HepG2 (cell line): ENCODE measurements at regions not wholly inside any gene's neighbourhood (a gene's known extent, or its start where the extent isn't known, plus 50 kb on each side); places are given as distances from the start of the nearest gene placed in this dataset.

ENCODE experiments used
- ATAC-seq: fragments of 200-7000 bp; cut with Tn5 transposase; 3 replicates; pipeline ENCODE4 v1.9.1; 2020; ENCODE audit warnings: mild to moderate bottlenecking, moderate library complexity
- BruUV-seq: library from RNA; stranded (reverse); fragments of 400-500 nt; replicated peaks from 2 replicates; lab custom pipeline; 2021; lab: Mats Ljungman, UMichigan
- CTCF ChIA-PET: fragments of 300-600 bp; formaldehyde crosslinking; extraction: SDS; loops from one replicate; lab custom pipeline; 2021; ENCODE audit warnings: low total read pairs, inconsistent platforms, low intra/inter-chr PET ratio; lab: Yijun Ruan, JAX
- POLR2A ChIA-PET: fragments of 350-600 bp; sonication (Branson Sonifier 250); formaldehyde crosslinking; loops from one replicate; lab custom pipeline; 2020; ENCODE audit warnings: antibody characterized with exemption, inconsistent platforms; lab: Yijun Ruan, JAX
- DNase-seq: peaks from one replicate; pipeline ENCODE4 v3.0.0-alpha.2; 2015; ENCODE audit warnings: low spot score
- FAIRE-seq: peaks from 3 replicates; lab custom pipeline; 2011; peaks lifted over from hg19 to GRCh38; lab: Jason Lieb, UNC
- H2AFZ ChIP-seq: one replicate; pipeline ENCODE4 v1.6.1; 2011; ENCODE audit warnings: low read length, inconsistent platforms
- H3K27ac ChIP-seq: fragments of 300-600 bp; 3 replicates; pipeline ENCODE4 v1.8.0; 2011; ENCODE audit warnings: mixed run types, mild to moderate bottlenecking, mixed read lengths, low read length, inconsistent platforms; ENCODE audit not compliant: insufficient read depth; ENCODE audit errors: extremely low read length
- H3K27me3 ChIP-seq, 2 experiments: fragments of 200-600 bp in 1 of 2; 2 replicates in 1 of 2; 3 replicates in 1 of 2; pipeline versions ENCODE4 v1.6.0 to v1.8.0; 2011; ENCODE audit warnings: low read length in 2 of 2, mild to moderate bottlenecking in 2 of 2, moderate library complexity in 2 of 2, inconsistent platforms in 1 of 2; ENCODE audit not compliant: insufficient read depth in 2 of 2, control insufficient read depth in 1 of 2
- H3K36me3 ChIP-seq, 2 experiments: fragments of 200-600 bp in 1 of 2; replicated peaks in 1 of 2; 2 replicates in 1 of 2; 3 replicates in 1 of 2; pipeline versions ENCODE4 v1.5.1 to v1.8.0; 2011; ENCODE audit warnings: low read length in 2 of 2, inconsistent platforms in 1 of 2; ENCODE audit not compliant: insufficient read depth in 2 of 2, control insufficient read depth in 1 of 2
- H3K4me1 ChIP-seq: 2 replicates; pipeline ENCODE4 v1.5.1; 2012; ENCODE audit warnings: low read length, inconsistent platforms; ENCODE audit not compliant: insufficient read depth
- H3K4me2 ChIP-seq: 2 replicates; pipeline ENCODE4 v1.6.0; 2011; ENCODE audit warnings: low read depth, low read length, inconsistent platforms
- H3K4me3 ChIP-seq, 3 experiments: fragments of 200-600 bp in 1 of 3; sonication (generic), shearing (Covaris generic) in 1 of 3; replicated peaks in 1 of 3; 2 replicates each; pipeline ENCODE4 v1.5.1; 2011 to 2016; ENCODE audit warnings: low read length in 3 of 3, inconsistent platforms in 2 of 3, low read depth in 2 of 3, mild to moderate bottlenecking in 2 of 3, control low read depth in 1 of 3, mixed read lengths in 1 of 3; ENCODE audit not compliant: insufficient read depth in 1 of 3
- H3K79me2 ChIP-seq: one replicate; pipeline ENCODE4 v1.6.1; 2011; ENCODE audit warnings: low read length, inconsistent platforms; ENCODE audit not compliant: insufficient read depth
- H3K9ac ChIP-seq: 2 replicates; pipeline ENCODE4 v1.6.0; 2011; ENCODE audit warnings: mild to moderate bottlenecking, low read depth, low read length, inconsistent platforms; ENCODE audit not compliant: insufficient read depth
- H3K9me3 ChIP-seq: 2 replicates; pipeline ENCODE4 v1.5.1; 2012; ENCODE audit warnings: mild to moderate bottlenecking, low read length
- H4K20me1 ChIP-seq: 2 replicates; pipeline ENCODE4 v1.6.0; 2011; ENCODE audit warnings: inconsistent platforms, mild to moderate bottlenecking, low read length, moderate library complexity; ENCODE audit not compliant: insufficient read depth
- FOSL2 ChIP-seq: sonication (generic); formaldehyde crosslinking; IDR thresholded peaks from 2 replicates; pipeline ENCODE4 v1.4.0; 2020; ENCODE audit warnings: missing genetic modification reagents
- HHEX ChIP-seq: IDR thresholded peaks from 2 replicates; pipeline ENCODE4 v1.6.1; 2016; ENCODE audit warnings: control low read depth
- IRF1 ChIP-seq: sonication (generic); formaldehyde crosslinking; IDR thresholded peaks from 2 replicates; pipeline ENCODE4 v1.4.0; 2020; ENCODE audit warnings: low read depth, mild to moderate bottlenecking, missing genetic modification reagents
- KMT2A ChIP-seq: sonication (generic); formaldehyde crosslinking; IDR thresholded peaks from 2 replicates; pipeline ENCODE4 v1.4.0; 2020; ENCODE audit warnings: missing genetic modification reagents
- RXRA ChIP-seq: sonication (generic); formaldehyde crosslinking; IDR thresholded peaks from 2 replicates; pipeline ENCODE4 v1.5.1; 2020; ENCODE audit warnings: missing genetic modification reagents
- SSRP1 ChIP-seq: IDR thresholded peaks from 2 replicates; pipeline ENCODE4 v1.6.1; 2016; ENCODE audit warnings: control low read depth
- TARDBP ChIP-seq: sonication (generic); formaldehyde crosslinking; IDR thresholded peaks from 2 replicates; pipeline ENCODE4 v1.8.0; 2022; ENCODE audit warnings: mild to moderate bottlenecking, missing genetic modification reagents
- TCF7 ChIP-seq: sonication (generic); IDR thresholded peaks from 2 replicates; pipeline ENCODE4 v1.6.1; 2016; ENCODE audit warnings: antibody characterized with exemption, low read depth
- ZKSCAN1 ChIP-seq: fragments of 150-350 bp; IDR thresholded peaks from 2 replicates; pipeline ENCODE4 v1.6.1; 2014; ENCODE audit warnings: low read length
- ZNF136 ChIP-seq: sonication (generic); formaldehyde crosslinking; IDR thresholded peaks from 2 replicates; pipeline ENCODE4 v1.8.1; 2022; ENCODE audit warnings: low read depth, mild to moderate bottlenecking, moderate library complexity, missing genetic modification reagents
- ZNF720 ChIP-seq: sonication (generic); formaldehyde crosslinking; IDR thresholded peaks from 2 replicates; pipeline ENCODE4 v1.4.0; 2020; ENCODE audit warnings: missing genetic modification reagents
- ZSCAN30 ChIP-seq: sonication (generic); formaldehyde crosslinking; IDR thresholded peaks from 2 replicates; pipeline ENCODE4 v1.5.0; 2020; ENCODE audit warnings: mild to moderate bottlenecking, missing genetic modification reagents
- WGBS: methylation state at CpG from one replicate; pipeline ENCODE4 v1.1.6; 2017; ENCODE audit warnings: low lambda C conversion rate; 5-methylcytosine and 5-hydroxymethylcytosine counted together
- in situ Hi-C: cut with HindIII; loops from 2 replicates; pipeline ENCODE4 v1.10.0; 2017; ENCODE audit warnings: low pct_unique_long_range_greater_than_20kb; ENCODE audit not compliant: extremely low pct_ligation_motif_present
- intact Hi-C: fragments of 100-400 bp; cut with micrococcal nuclease; formaldehyde crosslinking; loops from one replicate; pipeline ENCODE4 v1.10.0; 2022; ENCODE audit not compliant: unreplicated experiment

GRCh38 chr16:54424043-54424451 is 137.5 kb upstream of the IRX3 start:
- Histone ChIP-seq H3K27me3 (peaks cover 2 to 41% of the 10 kb centered on the region in 2 experiments; a peak in 2 of 5 replicates), H3K9me3 (no peaks in the 10 kb centered on the region), H3K36me3 (no peaks in the 10 kb centered on the region), H3K4me3 (no peak overlapping the region), H3K4me2 (no peak overlapping the region; the same call in 1 of the 2 replicates), H3K79me2 (no peaks in the 10 kb centered on the region), H4K20me1 (no peaks in the 10 kb centered on the region), H3K9ac (no peak overlapping the region), H3K27ac (no peak overlapping the region), H2AFZ (no peak overlapping the region), H3K4me1 (peaks cover 27% of the 10 kb centered on the region)
- in situ Hi-C loops: no loop called here
- ATAC-seq (no peak), DNase-seq (no peak), FAIRE-seq (no peak)
- ChIA-PET CTCF (no interaction called here), POLR2A (no interaction called here)
- intact Hi-C loops: no loop called here
- 0% methylated on average over 2 of the region's 5 CpGs for WGBS
- TF ChIP-seq RXRA (0 out of 2 replicates have a peak, but pooled peaks have one; percentile 30), ZKSCAN1 (no peak), FOSL2 (0 out of 2 replicates have a peak, but pooled peaks have one; percentile 8)
- no TSS peak for BruUV-seq

DNA sequence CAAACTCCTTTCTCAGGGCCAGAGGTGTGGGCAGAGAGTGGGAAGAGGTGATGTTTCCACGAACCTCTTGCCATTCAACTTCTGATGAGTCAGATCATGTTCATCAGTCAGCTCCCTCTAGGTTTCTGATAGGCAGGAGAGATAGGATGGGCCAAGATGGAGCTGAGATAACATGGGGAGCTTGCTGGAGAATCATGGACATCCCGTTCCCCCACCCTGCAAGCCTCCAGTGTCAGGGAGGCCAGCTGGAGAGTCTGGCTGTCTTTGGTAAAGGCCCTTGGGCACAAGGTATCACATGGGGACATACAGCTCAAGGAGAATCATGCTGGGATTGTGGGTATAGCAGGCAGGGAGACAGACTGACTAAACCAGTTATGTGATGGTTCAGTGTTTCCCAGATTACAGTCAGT is 136.0 kb upstream of the IRX3 start:
- Histone ChIP-seq H3K36me3 (no peaks in the 10 kb centered on the region), H3K27me3 (peaks cover 2 to 29% of the 10 kb centered on the region in 2 experiments; a peak in 2 of 5 replicates), H3K9me3 (no peaks in the 10 kb centered on the region), H2AFZ (no peak overlapping the region), H3K4me1 (peaks cover 34% of the 10 kb centered on the region), H4K20me1 (no peaks in the 10 kb centered on the region), H3K4me3 (no peak overlapping the region), H3K27ac (no peak overlapping the region), H3K4me2 (no peak overlapping the region), H3K9ac (no peak overlapping the region), H3K79me2 (no peaks in the 10 kb centered on the region)
- no peak for FAIRE-seq
- ChIA-PET CTCF (no interaction called here), POLR2A (no interaction called here)
- TF ChIP-seq ZSCAN30 (CRISPR knock-in tag): no peak
- TF ChIP-seq KMT2A (CRISPR knock-in tag): no peak
- no peak for TF ChIP-seq TCF7
- TF ChIP-seq TARDBP (CRISPR knock-in tag): no peak
- TF ChIP-seq ZNF136 (CRISPR knock-in tag): no peak
- no peak for TF ChIP-seq HHEX (CRISPR knock-in tag)
- TF ChIP-seq IRF1: no peak
- TF ChIP-seq ZNF720 (CRISPR knock-in tag): no peak
- TF ChIP-seq SSRP1 (CRISPR knock-in tag): no peak
- no peak for DNase-seq
- in situ Hi-C loops: no loop called here
- no peak for ATAC-seq
- no TSS peak for BruUV-seq
- intact Hi-C loops: no loop called here
- WGBS: 0% methylated on average over 2 of the region's 2 CpGs
